RWPE1 (cell line): ENCODE measurements at regions not wholly inside any gene's neighbourhood (a gene's known extent, or its start where the extent isn't known, plus 50 kb on each side); places are given as distances from the start of the nearest gene placed in this dataset.

ENCODE experiments used
- CTCF ChIA-PET: fragments of 350-600 bp; sonication (Branson Sonifier 250); formaldehyde crosslinking; extraction: SDS; loops from one replicate; lab custom pipeline; 2021; lab: Yijun Ruan, JAX
- POLR2A ChIA-PET: fragments of 400-600 bp; formaldehyde crosslinking; extraction: SDS; loops from one replicate; lab custom pipeline; 2020; ENCODE audit warnings: antibody characterized with exemption; ENCODE audit not compliant: low non-redundant PET; lab: Yijun Ruan, JAX
- DNase-seq: peaks from one replicate; pipeline ENCODE4 v3.0.0; 2012; ENCODE audit warnings: low spot score
- H3K27ac ChIP-seq: fragments of 450-650 bp; 2 replicates; pipeline ENCODE4 v1.5.1; 2017
- CTCF ChIP-seq: fragments of 450-650 bp; conservative IDR thresholded peaks from 2 replicates; pipeline ENCODE4 v1.5.1; 2017; ENCODE audit warnings: low read depth, mild to moderate bottlenecking

DNA sequence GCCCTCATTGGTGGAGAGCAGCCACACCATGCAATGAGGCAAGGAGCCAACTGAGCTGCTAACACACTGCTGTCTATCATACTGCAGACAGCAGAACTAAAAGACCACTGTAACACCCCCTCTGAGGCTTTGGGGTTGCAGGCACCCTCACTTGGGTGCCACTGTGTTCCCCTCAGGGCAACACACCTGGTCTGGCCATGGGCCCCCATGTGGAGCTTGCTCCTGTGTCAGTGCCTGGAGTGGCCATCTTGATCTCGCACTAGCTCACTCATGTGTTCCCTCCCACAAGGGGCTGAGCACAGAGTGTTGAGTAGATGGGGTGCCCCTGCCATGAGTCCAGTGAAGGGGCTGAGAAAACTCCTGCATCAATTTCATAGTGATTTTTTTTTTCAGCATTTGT lies 532.4 kb upstream of the FTMT start:
- TF ChIP-seq CTCF, result no peak
- ChIA-PET CTCF (interaction anchor here (0.5 kb wide), 1 partner anchor 30 kb away, joined by 4 read pairs; no protein-coding TSS in a partner anchor), POLR2A (no interaction called here)

GRCh38 chr5:121325930-121326329 lies 525.8 kb upstream of the FTMT start:
- H3K27ac ChIP-seq, result no peak overlapping the region
- DNase-seq, result no peak
- CTCF ChIA-PET, result interaction anchor here (0.6 kb wide), 2 partner anchors 45 to 977 kb away, joined by 3 to 4 read pairs; no protein-coding TSS in a partner anchor
- TF ChIP-seq CTCF, result no peak
- POLR2A ChIA-PET, result no interaction called here

More for the DNA sequence above, 532.4 kb upstream of the FTMT start:
- no peak for DNase-seq
- no peak overlapping the region for H3K27ac ChIP-seq

DNA sequence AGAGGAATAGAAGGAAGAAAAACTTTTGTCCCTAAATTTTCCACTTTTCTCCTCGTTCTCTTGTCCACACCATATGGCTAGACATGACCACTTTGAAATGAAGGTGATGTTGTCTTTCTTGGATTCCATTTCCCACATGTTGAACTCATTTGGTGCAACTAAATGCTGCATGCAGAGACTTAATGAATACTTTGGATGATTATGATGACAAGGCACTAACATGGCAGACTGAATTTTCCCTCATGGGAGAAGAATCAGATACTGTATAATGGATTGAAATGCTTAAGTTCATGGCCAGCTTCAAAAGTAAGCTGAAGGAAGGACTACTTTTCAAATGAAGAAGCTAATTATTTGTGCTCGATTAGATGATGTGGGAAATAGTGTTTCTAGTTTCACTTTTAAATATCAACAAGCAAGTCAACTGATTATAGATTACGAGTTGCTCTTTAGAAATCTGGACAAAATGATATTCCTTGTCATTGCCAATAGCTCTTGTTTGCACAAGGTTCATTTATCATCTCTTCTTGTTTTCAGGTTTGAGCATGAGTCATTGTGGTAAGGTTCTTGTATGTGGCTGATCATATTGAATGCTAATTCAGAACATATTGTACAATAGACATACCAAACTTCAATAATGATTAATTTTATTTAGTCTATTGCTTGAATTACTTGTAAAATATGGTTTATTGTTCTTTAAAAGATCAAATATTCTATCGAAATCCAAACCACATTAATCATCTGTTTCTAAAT lies 501.3 kb upstream of the FTMT start:
- DNase-seq, result peak; percentile 16
- ChIA-PET POLR2A (no interaction called here), CTCF (no interaction called here)
- no peak for TF ChIP-seq CTCF
- no peak overlapping the region for H3K27ac ChIP-seq

- H3K27ac ChIP-seq, result no peak overlapping the region
- ChIA-PET CTCF (interaction anchor here (0.7 kb wide), 1 partner anchor 583 kb away, joined by 4 read pairs; no protein-coding TSS in a partner anchor), POLR2A (no interaction called here)
- TF ChIP-seq CTCF, result no peak
- peak; percentile 68 for DNase-seq
Observed at GRCh38 chr5:121366515-121366914, 485.2 kb upstream of the FTMT start.

DNA sequence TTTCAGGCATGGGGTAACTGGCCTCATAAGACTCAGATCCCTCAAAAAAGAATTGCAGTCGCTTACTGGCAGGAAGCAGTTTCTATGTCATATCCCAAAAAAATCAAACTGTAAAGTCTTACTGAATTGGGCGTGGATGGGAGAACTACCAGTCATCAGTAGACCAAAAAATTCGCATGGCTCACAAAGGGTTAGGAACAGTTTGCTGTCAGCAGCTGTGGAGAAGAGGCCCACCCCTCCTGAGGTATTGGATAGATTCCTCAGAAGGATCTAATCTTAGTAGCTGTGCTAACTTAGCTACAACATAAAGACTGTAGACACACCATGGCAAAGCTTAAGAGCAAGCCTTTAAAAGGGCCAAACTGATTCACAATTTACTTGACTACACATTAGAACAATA lies 478.3 kb upstream of the FTMT start:
- DNase-seq, result no peak
- ChIA-PET POLR2A (no interaction called here), CTCF (no interaction called here)
- TF ChIP-seq CTCF, result no peak
- H3K27ac ChIP-seq, result no peak overlapping the region

GRCh38 chr5:121377461-121377860 lies 474.2 kb upstream of the FTMT start:
- H3K27ac ChIP-seq, result no peak overlapping the region
- ChIA-PET POLR2A (no interaction called here), CTCF (interaction anchor here (0.8 to 1.0 kb wide), 2 partner anchors 9 to 23 kb away, joined by 3 read pairs; no protein-coding TSS in a partner anchor)
- no peak for TF ChIP-seq CTCF
- DNase-seq, result no peak
